ENCODE measurements at regions not wholly inside any gene's neighbourhood (a gene's known extent, or its start where the extent isn't known, plus 50 kb on each side); places are given as distances from the start of the nearest gene placed in this dataset.

DNA sequence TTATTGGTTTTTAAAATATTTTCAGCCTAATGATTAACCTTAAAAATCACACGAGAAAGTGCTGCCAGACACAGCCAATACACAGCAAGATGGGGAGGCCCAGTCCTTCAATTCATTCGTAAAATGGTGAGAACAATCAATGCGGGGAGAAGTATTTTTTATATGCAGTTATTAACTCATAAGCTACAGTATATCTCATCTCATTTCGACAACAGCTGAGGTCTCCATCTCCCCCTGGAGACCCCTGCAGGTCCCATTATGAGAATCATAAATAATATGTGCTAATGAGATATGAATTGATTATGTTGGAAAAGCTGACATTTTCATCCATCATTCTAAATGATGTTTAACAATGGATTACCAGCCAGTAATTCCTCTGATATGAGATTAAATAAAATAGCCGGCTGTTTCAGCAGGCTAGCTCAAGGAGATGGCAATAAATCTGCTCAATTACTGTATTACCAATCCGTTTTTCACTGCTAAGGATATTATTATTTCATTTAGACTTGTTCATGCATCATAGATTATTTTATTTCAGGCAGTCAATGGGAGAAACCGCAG is 535.8 kb downstream of the GALR1 start:
- Mint-ChIP-seq H3K27me3 (peaks cover 4% of the 10 kb centered on the region), H3K9me3 (ENCODE audit: low read depth) (no peaks in the 10 kb centered on the region), H3K36me3 (ENCODE audit: low read depth) (no peaks in the 10 kb centered on the region), H3K4me1 (no peaks in the 10 kb centered on the region), H3K27ac (no peak overlapping the region), H3K4me3 (no peak overlapping the region)
- POLR2A ChIA-PET, result no interaction called here
- intact Hi-C loops (cut with DNase I, micrococcal nuclease), result no loop called here
- DNase-seq, result no peak
- CTCF ChIA-PET, result no interaction called here
- no peak for ATAC-seq

DNA sequence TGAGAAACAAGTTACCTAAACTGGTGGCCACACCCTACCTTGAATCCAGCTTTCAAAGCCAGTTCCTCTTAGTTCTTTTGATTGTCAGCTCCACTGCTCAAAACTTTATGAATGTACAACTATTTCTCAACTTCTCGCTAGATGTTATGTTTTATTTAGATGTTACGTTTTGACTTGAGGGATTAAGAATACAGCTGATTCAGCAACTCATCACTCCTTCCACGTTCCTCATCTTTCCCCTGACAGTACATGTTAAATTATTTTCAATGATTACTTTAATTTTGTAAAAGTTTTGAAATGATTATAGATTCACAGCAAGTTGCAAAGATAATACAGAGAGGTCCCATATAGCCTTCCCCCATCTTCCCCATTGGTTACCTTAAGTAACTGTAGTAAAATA is 553.4 kb downstream of the GALR1 start:
- ChIA-PET CTCF (no interaction called here), POLR2A (no interaction called here)
- H3K27ac Mint-ChIP-seq, result no peak overlapping the region
- ATAC-seq (no peak), DNase-seq (no peak)
- intact Hi-C loops (cut with DNase I, micrococcal nuclease), result no loop called here
- peaks cover 10% of the 10 kb centered on the region for H3K9me3 Mint-ChIP-seq (ENCODE audit: low read depth)
- H3K36me3 Mint-ChIP-seq (ENCODE audit: low read depth), result no peaks in the 10 kb centered on the region
- no peak overlapping the region for H3K4me3 Mint-ChIP-seq
- H3K4me1 Mint-ChIP-seq, result no peaks in the 10 kb centered on the region
- peaks cover 8% of the 10 kb centered on the region for H3K27me3 Mint-ChIP-seq

- Mint-ChIP-seq H3K36me3 (ENCODE audit: low read depth) (no peaks in the 10 kb centered on the region), H3K9me3 (ENCODE audit: low read depth) (peaks cover 3% of the 10 kb centered on the region), H3K4me1 (no peaks in the 10 kb centered on the region), H3K27ac (no peak overlapping the region), H3K27me3 (peaks cover 12% of the 10 kb centered on the region), H3K4me3 (no peak overlapping the region)
- intact Hi-C loops (cut with DNase I, micrococcal nuclease), result no loop called here
- DNase-seq, result no peak
- no peak for ATAC-seq
- POLR2A ChIA-PET, result no interaction called here
- CTCF ChIA-PET, result no interaction called here
These were observed 554.7 kb downstream of the GALR1 start for GRCh38 chr18:77804382-77804781.

- ChIA-PET POLR2A (no interaction called here), CTCF (no interaction called here)
- no peak for DNase-seq
- Mint-ChIP-seq H3K4me3 (no peak overlapping the region), H3K27ac (no peak overlapping the region), H3K9me3 (ENCODE audit: low read depth) (peaks cover 3% of the 10 kb centered on the region), H3K27me3 (peaks cover 18% of the 10 kb centered on the region), H3K4me1 (no peaks in the 10 kb centered on the region), H3K36me3 (ENCODE audit: low read depth) (no peaks in the 10 kb centered on the region)
- intact Hi-C loops (cut with DNase I, micrococcal nuclease), result no loop called here
- ATAC-seq, result no peak
These were observed 558.0 kb downstream of the GALR1 start for GRCh38 chr18:77807650-77808049.

DNA sequence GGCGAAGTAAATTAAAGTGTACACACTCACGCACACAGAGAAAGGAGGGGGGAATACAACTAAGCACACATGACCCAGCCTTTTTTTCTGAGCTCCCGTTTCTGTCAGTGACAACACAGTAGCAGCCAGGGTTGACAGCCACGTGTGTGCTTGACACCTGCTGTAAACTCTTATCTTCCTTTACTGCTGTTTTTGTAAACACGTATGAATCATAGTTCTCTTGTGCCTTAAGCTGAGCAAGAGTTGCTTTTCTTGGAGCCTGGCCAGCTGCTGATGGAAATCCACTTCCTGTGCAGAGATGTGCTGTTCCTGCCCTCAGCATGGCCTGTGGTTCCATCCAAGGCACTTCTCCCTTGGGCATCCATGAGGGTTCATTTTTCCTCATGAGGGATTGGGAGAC is 561.9 kb downstream of the GALR1 start:
- Mint-ChIP-seq H3K27ac (no peak overlapping the region), H3K4me3 (no peak overlapping the region), H3K4me1 (no peaks in the 10 kb centered on the region), H3K9me3 (ENCODE audit: low read depth) (peaks cover 3% of the 10 kb centered on the region), H3K27me3 (peaks cover 18% of the 10 kb centered on the region), H3K36me3 (ENCODE audit: low read depth) (no peaks in the 10 kb centered on the region)
- ChIA-PET CTCF (no interaction called here), POLR2A (no interaction called here)
- DNase-seq (no peak), ATAC-seq (no peak)
- intact Hi-C loops (cut with DNase I, micrococcal nuclease), result no loop called here

- peaks cover 14% of the 10 kb centered on the region for H3K27me3 Mint-ChIP-seq
- POLR2A ChIA-PET, result no interaction called here
- ATAC-seq (no peak), DNase-seq (no peak)
- CTCF ChIA-PET, result no interaction called here
- no peak overlapping the region for H3K4me3 Mint-ChIP-seq
- no peak overlapping the region for H3K27ac Mint-ChIP-seq
- intact Hi-C loops (cut with DNase I, micrococcal nuclease), result no loop called here
- H3K36me3 Mint-ChIP-seq (ENCODE audit: low read depth), result no peaks in the 10 kb centered on the region
- peaks cover 2% of the 10 kb centered on the region for H3K9me3 Mint-ChIP-seq (ENCODE audit: low read depth)
- no peaks in the 10 kb centered on the region for H3K4me1 Mint-ChIP-seq
These were observed 566.2 kb downstream of the GALR1 start for GRCh38 chr18:77815666-77816338.

GRCh38 chr18:77818328-77818727 is 568.7 kb downstream of the GALR1 start:
- Mint-ChIP-seq H3K4me1 (no peaks in the 10 kb centered on the region), H3K4me3 (no peak overlapping the region), H3K36me3 (ENCODE audit: low read depth) (no peaks in the 10 kb centered on the region), H3K27ac (no peak overlapping the region), H3K27me3 (peaks cover 14% of the 10 kb centered on the region), H3K9me3 (ENCODE audit: low read depth) (peaks cover 4% of the 10 kb centered on the region)
- CTCF ChIA-PET, result no interaction called here
- DNase-seq (no peak), ATAC-seq (no peak)
- POLR2A ChIA-PET, result no interaction called here
- intact Hi-C loops (cut with DNase I, micrococcal nuclease), result no loop called here

- ATAC-seq, result no peak
- Mint-ChIP-seq H3K9me3 (ENCODE audit: low read depth) (peaks cover 4% of the 10 kb centered on the region), H3K4me3 (no peak overlapping the region), H3K36me3 (ENCODE audit: low read depth) (no peaks in the 10 kb centered on the region), H3K27me3 (peaks cover 16% of the 10 kb centered on the region), H3K27ac (no peak overlapping the region), H3K4me1 (no peaks in the 10 kb centered on the region)
- DNase-seq, result no peak
- ChIA-PET CTCF (no interaction called here), POLR2A (no interaction called here)
- intact Hi-C loops (cut with DNase I, micrococcal nuclease), result no loop called here
These were observed 570.8 kb downstream of the GALR1 start for GRCh38 chr18:77820472-77820871.

- H3K4me1 Mint-ChIP-seq, result no peaks in the 10 kb centered on the region
- H3K9me3 Mint-ChIP-seq (ENCODE audit: low read depth), result peaks cover 4% of the 10 kb centered on the region
- ChIA-PET CTCF (no interaction called here), POLR2A (no interaction called here)
- no peak overlapping the region for H3K4me3 Mint-ChIP-seq
- intact Hi-C loops (cut with DNase I, micrococcal nuclease), result no loop called here
- no peak overlapping the region for H3K27ac Mint-ChIP-seq
- H3K36me3 Mint-ChIP-seq (ENCODE audit: low read depth), result no peaks in the 10 kb centered on the region
- DNase-seq (no peak), ATAC-seq (no peak)
- peaks cover 18% of the 10 kb centered on the region for H3K27me3 Mint-ChIP-seq
These were observed 572.2 kb downstream of the GALR1 start for GRCh38 chr18:77821892-77822291.

DNA sequence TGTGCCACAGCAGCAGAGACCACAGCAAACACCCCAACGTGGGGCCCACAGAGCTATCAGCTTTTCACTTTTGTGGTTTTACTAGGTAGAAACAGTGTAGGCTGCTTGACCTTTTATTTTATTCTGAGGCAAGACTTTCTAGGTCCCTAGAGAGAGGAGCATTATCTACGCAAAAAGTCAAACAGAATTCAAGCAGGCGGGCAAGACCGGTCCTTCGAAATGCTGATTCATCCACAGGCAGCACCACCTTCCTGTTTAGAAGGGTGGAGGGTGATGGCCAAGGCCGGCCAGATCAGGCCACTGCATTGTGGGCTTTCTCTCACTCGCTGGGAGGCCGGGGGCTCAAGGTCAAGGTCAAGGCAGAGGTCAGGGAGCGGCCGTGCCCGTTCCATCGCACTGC is 573.0 kb downstream of the GALR1 start:
- H3K4me3 Mint-ChIP-seq, result no peak overlapping the region
- peaks cover 18% of the 10 kb centered on the region for H3K27me3 Mint-ChIP-seq
- no peaks in the 10 kb centered on the region for H3K36me3 Mint-ChIP-seq (ENCODE audit: low read depth)
- CTCF ChIA-PET, result no interaction called here
- POLR2A ChIA-PET, result no interaction called here
- ATAC-seq (no peak), DNase-seq (no peak)
- H3K4me1 Mint-ChIP-seq, result no peaks in the 10 kb centered on the region
- H3K27ac Mint-ChIP-seq, result no peak overlapping the region
- peaks cover 3% of the 10 kb centered on the region for H3K9me3 Mint-ChIP-seq (ENCODE audit: low read depth)
- intact Hi-C loops (cut with DNase I, micrococcal nuclease), result no loop called here

- Mint-ChIP-seq H3K4me1 (no peaks in the 10 kb centered on the region), H3K27me3 (peaks cover 2% of the 10 kb centered on the region), H3K4me3 (no peak overlapping the region), H3K27ac (no peak overlapping the region), H3K9me3 (ENCODE audit: low read depth) (no peaks in the 10 kb centered on the region), H3K36me3 (ENCODE audit: low read depth) (no peaks in the 10 kb centered on the region)
- ATAC-seq (no peak), DNase-seq (no peak)
- intact Hi-C loops (cut with DNase I, micrococcal nuclease), result no loop called here
- ChIA-PET CTCF (no interaction called here), POLR2A (no interaction called here)
These were observed 584.2 kb downstream of the GALR1 start for GRCh38 chr18:77833807-77834206.

DNA sequence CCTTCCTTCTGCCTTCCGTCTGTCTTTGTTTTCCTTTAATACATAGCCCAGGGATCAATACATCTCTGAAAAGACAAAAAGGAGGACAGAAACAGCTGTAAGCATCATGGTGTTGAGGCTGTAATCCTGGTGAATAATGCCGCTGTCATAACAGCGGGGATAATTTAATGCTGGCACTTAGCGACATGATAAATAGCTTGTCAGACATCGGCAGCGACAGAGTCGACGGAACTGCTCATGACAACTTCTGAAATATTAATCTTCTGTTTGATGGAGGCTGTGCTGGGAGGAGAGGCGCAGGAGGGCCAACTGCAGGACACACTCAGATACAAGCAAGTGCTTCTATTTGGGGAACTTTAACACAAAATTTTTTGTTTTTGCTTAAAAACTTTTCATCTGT is 602.2 kb downstream of the GALR1 start:
- Mint-ChIP-seq H3K27me3 (peaks cover 10% of the 10 kb centered on the region), H3K9me3 (ENCODE audit: low read depth) (no peaks in the 10 kb centered on the region), H3K4me3 (no peak overlapping the region), H3K27ac (no peak overlapping the region), H3K4me1 (no peaks in the 10 kb centered on the region), H3K36me3 (ENCODE audit: low read depth) (no peaks in the 10 kb centered on the region)
- intact Hi-C loops (cut with DNase I, micrococcal nuclease), result no loop called here
- ChIA-PET CTCF (no interaction called here), POLR2A (no interaction called here)
- ATAC-seq (no peak), DNase-seq (no peak)

DNA sequence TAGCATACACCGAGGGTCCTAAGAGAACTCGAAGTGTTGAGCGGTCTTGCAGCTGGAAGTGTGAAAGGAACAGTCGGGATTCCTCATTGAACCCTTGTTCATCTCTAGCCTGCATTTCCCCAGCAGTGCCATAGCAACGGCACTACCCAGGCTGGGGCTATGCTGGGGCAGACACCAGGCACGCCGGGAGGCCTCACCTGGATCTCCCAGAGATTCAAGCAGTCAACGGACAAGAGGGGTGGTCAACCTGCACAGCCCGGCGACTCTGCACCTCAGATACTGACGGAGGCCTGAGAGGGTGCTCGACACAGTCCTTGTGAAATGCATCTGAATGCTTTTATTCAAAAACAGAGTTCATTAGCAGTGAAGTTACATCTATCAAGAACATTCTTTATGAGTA is 604.2 kb downstream of the GALR1 start:
- POLR2A ChIA-PET, result no interaction called here

More for the DNA sequence above, 604.2 kb downstream of the GALR1 start:
- Mint-ChIP-seq H3K27me3 (peaks cover 7% of the 10 kb centered on the region), H3K27ac (no peak overlapping the region), H3K4me1 (no peaks in the 10 kb centered on the region), H3K9me3 (ENCODE audit: low read depth) (no peaks in the 10 kb centered on the region), H3K4me3 (no peak overlapping the region), H3K36me3 (ENCODE audit: low read depth) (no peaks in the 10 kb centered on the region)
- no peak for DNase-seq
- CTCF ChIA-PET, result no interaction called here
- intact Hi-C loops (cut with DNase I, micrococcal nuclease), result no loop called here
- ATAC-seq, result no peak
